BJ (cell line): ENCODE measurements at regions not wholly inside any gene's neighbourhood (a gene's known extent, or its start where the extent isn't known, plus 50 kb on each side); places are given as distances from the start of the nearest gene placed in this dataset.

Experiments used
- CTCF ChIA-PET: fragments of 350-600 bp; formaldehyde crosslinking; extraction: SDS; loops from one replicate; lab custom pipeline; 2021; ENCODE audit warnings: antibody characterized with exemption, inconsistent platforms; lab: Yijun Ruan, JAX
- POLR2A ChIA-PET: fragments of 300-600 bp; sonication (Branson Sonifier 250); formaldehyde crosslinking; extraction: SDS; loops from one replicate; lab custom pipeline; 2021; ENCODE audit warnings: antibody characterized with exemption; lab: Charles Lee
- DNase-seq: peaks from one replicate; pipeline ENCODE4 v3.0.0-alpha.2; 2011; ENCODE audit warnings: low read depth
- H3K27me3 ChIP-seq: 2 replicates; pipeline ENCODE4 v1.6.0; 2011; ENCODE audit warnings: low read length; ENCODE audit not compliant: control insufficient read depth, insufficient read depth
- H3K36me3 ChIP-seq: 2 replicates; pipeline ENCODE4 v1.5.1; 2011; ENCODE audit warnings: low read length; ENCODE audit not compliant: control insufficient read depth, insufficient read depth
- H3K4me3 ChIP-seq: 2 replicates; pipeline ENCODE4 v1.5.1; 2011; ENCODE audit warnings: low read depth, mild to moderate bottlenecking, control low read depth, low read length
- CTCF ChIP-seq: IDR thresholded peaks from 2 replicates; pipeline ENCODE4 v1.5.1; 2011; ENCODE audit warnings: low read depth, mild to moderate bottlenecking, control low read depth, inconsistent platforms, low read length, moderate library complexity; ENCODE audit not compliant: insufficient read depth

- H3K4me3 ChIP-seq = no peak overlapping the region
- TF ChIP-seq CTCF = no peak
- no peaks in the 10 kb centered on the region for H3K27me3 ChIP-seq
- ChIA-PET POLR2A (no interaction called here), CTCF (interaction anchor here (1.1 kb wide), 1 partner anchor 11 kb away, joined by 3 read pairs; no protein-coding TSS in a partner anchor)
- no peak for DNase-seq
- no peaks in the 10 kb centered on the region for H3K36me3 ChIP-seq
Observed at GRCh38 chr1:58317694-58318093, 228.8 kb downstream of the OMA1 start.

GRCh38 chr1:58317086-58317485, 229.4 kb downstream of the OMA1 start:
- POLR2A ChIA-PET = no interaction called here
- Histone ChIP-seq H3K27me3 (no peaks in the 10 kb centered on the region), H3K4me3 (no peak overlapping the region), H3K36me3 (no peaks in the 10 kb centered on the region)
- CTCF ChIA-PET = interaction anchor here (1.1 kb wide), 1 partner anchor 10 kb away, joined by 3 read pairs; no protein-coding TSS in a partner anchor
- no peak for TF ChIP-seq CTCF
- DNase-seq = no peak

GRCh38 chr1:58316141-58316540, 230.4 kb downstream of the OMA1 start:
- no peak for DNase-seq
- no peak overlapping the region for H3K4me3 ChIP-seq
- CTCF ChIA-PET = no interaction called here

GRCh38 chr1:58312971-58313563, 233.5 kb downstream of the OMA1 start:
- DNase-seq = no peak

More at GRCh38 chr1:58316141-58316540, 230.4 kb downstream of the OMA1 start:
- Histone ChIP-seq H3K36me3 (no peaks in the 10 kb centered on the region), H3K27me3 (no peaks in the 10 kb centered on the region)
- POLR2A ChIA-PET = no interaction called here
- no peak for TF ChIP-seq CTCF

GRCh38 chr1:58312461-58312860, 234.1 kb downstream of the OMA1 start:
- no peak for DNase-seq
- ChIA-PET CTCF (no interaction called here), POLR2A (no interaction called here)
- Histone ChIP-seq H3K27me3 (no peaks in the 10 kb centered on the region), H3K36me3 (no peaks in the 10 kb centered on the region), H3K4me3 (no peak overlapping the region)
- no peak for TF ChIP-seq CTCF

More at GRCh38 chr1:58312971-58313563, 233.5 kb downstream of the OMA1 start:
- Histone ChIP-seq H3K36me3 (no peaks in the 10 kb centered on the region), H3K4me3 (no peak overlapping the region), H3K27me3 (no peaks in the 10 kb centered on the region)
- ChIA-PET POLR2A (no interaction called here), CTCF (no interaction called here)
- TF ChIP-seq CTCF = no peak
